ENCODE measurements at regions not wholly inside any gene's neighbourhood (a gene's known extent, or its start where the extent isn't known, plus 50 kb on each side); places are given as distances from the start of the nearest gene placed in this dataset.

DNA sequence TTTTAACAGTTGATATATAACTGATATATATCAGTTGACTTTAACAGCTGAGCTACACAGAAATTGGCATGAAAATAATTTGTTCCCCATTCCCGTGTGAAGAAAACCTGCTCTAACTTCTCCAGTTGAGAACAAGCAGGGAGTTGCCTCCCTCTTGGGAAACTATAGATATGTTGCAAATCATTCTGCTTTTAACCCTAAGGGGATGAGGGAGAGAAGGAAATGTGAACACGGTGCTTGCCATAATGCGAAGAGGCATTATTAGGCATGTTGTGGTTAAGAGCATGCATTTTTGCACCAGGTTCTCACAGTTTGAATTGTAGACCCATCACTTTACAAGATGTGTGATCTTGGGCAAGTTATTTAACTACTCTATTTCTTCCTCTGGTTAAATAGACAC lies 453.7 kb downstream of the TENT5A start:
- TF ChIP-seq, protein P1, sequence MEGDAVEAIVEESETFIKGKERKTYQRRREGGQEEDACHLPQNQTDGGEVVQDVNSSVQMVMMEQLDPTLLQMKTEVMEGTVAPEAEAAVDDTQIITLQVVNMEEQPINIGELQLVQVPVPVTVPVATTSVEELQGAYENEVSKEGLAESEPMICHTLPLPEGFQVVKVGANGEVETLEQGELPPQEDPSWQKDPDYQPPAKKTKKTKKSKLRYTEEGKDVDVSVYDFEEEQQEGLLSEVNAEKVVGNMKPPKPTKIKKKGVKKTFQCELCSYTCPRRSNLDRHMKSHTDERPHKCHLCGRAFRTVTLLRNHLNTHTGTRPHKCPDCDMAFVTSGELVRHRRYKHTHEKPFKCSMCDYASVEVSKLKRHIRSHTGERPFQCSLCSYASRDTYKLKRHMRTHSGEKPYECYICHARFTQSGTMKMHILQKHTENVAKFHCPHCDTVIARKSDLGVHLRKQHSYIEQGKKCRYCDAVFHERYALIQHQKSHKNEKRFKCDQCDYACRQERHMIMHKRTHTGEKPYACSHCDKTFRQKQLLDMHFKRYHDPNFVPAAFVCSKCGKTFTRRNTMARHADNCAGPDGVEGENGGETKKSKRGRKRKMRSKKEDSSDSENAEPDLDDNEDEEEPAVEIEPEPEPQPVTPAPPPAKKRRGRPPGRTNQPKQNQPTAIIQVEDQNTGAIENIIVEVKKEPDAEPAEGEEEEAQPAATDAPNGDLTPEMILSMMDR (conservative IDR thresholded peaks at IDR 0.05; ENCODE audit: low read depth, low read length): no peak
- TF ChIP-seq EZH2 (IDR thresholded peaks at IDR 0.05; ENCODE audit: borderline replicate concordance, low read depth, low read length, poor library complexity, severe bottlenecking): no peak
